Caco-2 (cell line): ENCODE measurements at regions not wholly inside any gene's neighbourhood (a gene's known extent, or its start where the extent isn't known, plus 50 kb on each side); places are given as distances from the start of the nearest gene placed in this dataset.

Source experiments
- BruUV-seq: library from RNA; stranded (reverse); fragments of 400-500 nt; replicated peaks from 2 replicates; lab custom pipeline; 2021; lab: Mats Ljungman, UMichigan
- CTCF ChIA-PET: fragments of 300-600 bp; sonication (Branson Sonifier 250); formaldehyde crosslinking; loops from one replicate; lab custom pipeline; 2022; ENCODE audit warnings: antibody characterized with exemption; lab: Charles Lee
- POLR2A ChIA-PET: fragments of 300-600 bp; sonication (Branson Sonifier 250); formaldehyde crosslinking; loops from one replicate; lab custom pipeline; 2022; ENCODE audit warnings: antibody characterized with exemption; lab: Charles Lee
- DNase-seq, 2 experiments: peaks; one replicate each; pipeline versions ENCODE4 v3.0.0 to v3.0.0-alpha.2; 2020 to 2022
- H3K27me3 ChIP-seq: replicated peaks from 2 replicates; pipeline ENCODE4 v1.6.0; 2011; ENCODE audit warnings: low read length; ENCODE audit not compliant: control insufficient read depth, insufficient read depth
- H3K36me3 ChIP-seq: 2 replicates; pipeline ENCODE4 v1.5.1; 2011; ENCODE audit warnings: low read length; ENCODE audit not compliant: control insufficient read depth, insufficient read depth
- H3K4me1 ChIP-seq: fragments of 250-450 bp; sonication (Bioruptor Pico); 2 replicates; pipeline ENCODE4 v1.5.1; 2020; ENCODE audit warnings: mild to moderate bottlenecking
- H3K4me3 ChIP-seq: 2 replicates; pipeline ENCODE4 v1.5.1; 2011; ENCODE audit warnings: low read depth, mild to moderate bottlenecking, control low read depth, low read length
- H3K9me3 ChIP-seq: fragments of 250-450 bp; sonication (Bioruptor Pico); 2 replicates; pipeline ENCODE4 v1.5.1; 2020; ENCODE audit warnings: mild to moderate bottlenecking, moderate library complexity
- H3K27ac Mint-ChIP-seq: one replicate; pipeline ENCODE4 v1.8.0; 2022; ENCODE audit warnings: mixed read lengths; ENCODE audit not compliant: unreplicated experiment
- H3K27me3 Mint-ChIP-seq: one replicate; pipeline ENCODE4 v1.8.0; 2022; ENCODE audit warnings: mixed read lengths; ENCODE audit not compliant: insufficient read depth, unreplicated experiment
- H3K36me3 Mint-ChIP-seq: one replicate; pipeline ENCODE4 v1.8.0; 2022; ENCODE audit warnings: mild to moderate bottlenecking, mixed read lengths; ENCODE audit not compliant: insufficient read depth, unreplicated experiment
- H3K4me1 Mint-ChIP-seq: one replicate; pipeline ENCODE4 v1.8.0; 2022; ENCODE audit warnings: low read depth, mixed read lengths; ENCODE audit not compliant: unreplicated experiment
- H3K4me3 Mint-ChIP-seq: one replicate; pipeline ENCODE4 v1.8.0; 2022; ENCODE audit warnings: mild to moderate bottlenecking, moderate library complexity, mixed read lengths; ENCODE audit not compliant: unreplicated experiment
- H3K9me3 Mint-ChIP-seq: one replicate; pipeline ENCODE4 v1.8.0; 2022; ENCODE audit warnings: mixed read lengths; ENCODE audit not compliant: unreplicated experiment
- intact Hi-C: fragments of 100-400 bp; cut with micrococcal nuclease; formaldehyde crosslinking; loops from one replicate; pipeline ENCODE4 v1.10.0; 2022; ENCODE audit not compliant: unreplicated experiment
- TF ChIP-seq, protein P1 (sequence below), 2 experiments: fragments of 200-600 bp in 1 of 2; IDR thresholded peaks; 1 replicate in 1 of 2; 2 replicates in 1 of 2; pipeline versions ENCODE4 v1.5.1 to v1.8.0; 2011 to 2022; ENCODE audit warnings: antibody characterized with exemption in 1 of 2, control low read depth in 1 of 2, inconsistent platforms in 1 of 2, low read depth in 1 of 2, low read length in 1 of 2, mild to moderate bottlenecking in 1 of 2, moderate library complexity in 1 of 2; ENCODE audit not compliant: insufficient read depth in 1 of 2, severe bottlenecking in 1 of 2, unreplicated experiment in 1 of 2

DNA sequence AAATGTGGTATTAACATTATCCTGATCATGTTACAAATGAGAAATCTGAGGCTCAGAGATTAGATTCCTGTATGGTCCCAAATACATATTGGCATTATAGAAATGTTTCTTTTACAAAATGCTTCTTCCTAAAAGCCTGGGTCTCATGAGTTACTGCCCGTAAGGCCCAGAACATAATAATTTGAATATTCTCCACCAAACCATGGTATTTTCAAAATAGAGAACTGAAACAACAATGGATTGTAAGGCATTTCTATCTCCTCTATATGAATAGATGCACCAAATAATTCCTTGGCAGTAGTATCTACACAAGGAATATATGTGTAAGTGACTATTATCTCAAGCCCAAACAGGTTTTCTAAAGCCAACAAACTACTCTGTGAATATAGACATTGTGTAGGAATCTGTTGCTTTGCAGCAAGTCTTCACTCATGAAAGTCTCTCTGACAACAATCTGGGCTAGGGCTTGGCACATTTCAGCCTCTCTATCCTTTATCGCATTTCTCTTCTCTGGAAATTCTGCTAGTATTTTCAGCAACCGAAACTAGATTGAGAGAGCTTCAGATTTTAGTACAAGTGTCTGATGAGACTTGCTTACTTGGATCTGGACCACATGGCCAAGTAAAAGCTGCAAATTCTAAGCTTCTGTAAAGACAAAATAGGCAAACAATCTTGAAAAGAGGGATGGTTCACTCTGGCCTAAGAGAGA is 112.8 kb upstream of the ARHGAP20 start:
- H3K27me3 ChIP-seq: no peaks in the 10 kb centered on the region
- Mint-ChIP-seq H3K36me3 (no peaks in the 10 kb centered on the region), H3K9me3 (no peaks in the 10 kb centered on the region), H3K27me3 (peaks cover 27% of the 10 kb centered on the region), H3K4me1 (no peaks in the 10 kb centered on the region), H3K27ac (no peak overlapping the region), H3K4me3 (no peak overlapping the region)
- no peak overlapping the region for H3K4me3 ChIP-seq
- no peak for DNase-seq
- TF ChIP-seq, protein P1, sequence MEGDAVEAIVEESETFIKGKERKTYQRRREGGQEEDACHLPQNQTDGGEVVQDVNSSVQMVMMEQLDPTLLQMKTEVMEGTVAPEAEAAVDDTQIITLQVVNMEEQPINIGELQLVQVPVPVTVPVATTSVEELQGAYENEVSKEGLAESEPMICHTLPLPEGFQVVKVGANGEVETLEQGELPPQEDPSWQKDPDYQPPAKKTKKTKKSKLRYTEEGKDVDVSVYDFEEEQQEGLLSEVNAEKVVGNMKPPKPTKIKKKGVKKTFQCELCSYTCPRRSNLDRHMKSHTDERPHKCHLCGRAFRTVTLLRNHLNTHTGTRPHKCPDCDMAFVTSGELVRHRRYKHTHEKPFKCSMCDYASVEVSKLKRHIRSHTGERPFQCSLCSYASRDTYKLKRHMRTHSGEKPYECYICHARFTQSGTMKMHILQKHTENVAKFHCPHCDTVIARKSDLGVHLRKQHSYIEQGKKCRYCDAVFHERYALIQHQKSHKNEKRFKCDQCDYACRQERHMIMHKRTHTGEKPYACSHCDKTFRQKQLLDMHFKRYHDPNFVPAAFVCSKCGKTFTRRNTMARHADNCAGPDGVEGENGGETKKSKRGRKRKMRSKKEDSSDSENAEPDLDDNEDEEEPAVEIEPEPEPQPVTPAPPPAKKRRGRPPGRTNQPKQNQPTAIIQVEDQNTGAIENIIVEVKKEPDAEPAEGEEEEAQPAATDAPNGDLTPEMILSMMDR (IDR thresholded peaks at IDR 0.05; ENCODE audit: insufficient read depth in 1 of 2, low read depth in 1 of 2, low read length in 1 of 2, severe bottlenecking in 1 of 2, unreplicated experiment in 1 of 2): no peak
- H3K36me3 ChIP-seq: no peaks in the 10 kb centered on the region
- BruUV-seq: no TSS peak
- ChIA-PET POLR2A (no interaction called here), CTCF (no interaction called here)
- no peaks in the 10 kb centered on the region for H3K4me1 ChIP-seq
- intact Hi-C loops: no loop called here
- 0 out of 2 replicates have a peak, but pooled peaks cover 4% of the 10 kb centered on the region for H3K9me3 ChIP-seq

DNA sequence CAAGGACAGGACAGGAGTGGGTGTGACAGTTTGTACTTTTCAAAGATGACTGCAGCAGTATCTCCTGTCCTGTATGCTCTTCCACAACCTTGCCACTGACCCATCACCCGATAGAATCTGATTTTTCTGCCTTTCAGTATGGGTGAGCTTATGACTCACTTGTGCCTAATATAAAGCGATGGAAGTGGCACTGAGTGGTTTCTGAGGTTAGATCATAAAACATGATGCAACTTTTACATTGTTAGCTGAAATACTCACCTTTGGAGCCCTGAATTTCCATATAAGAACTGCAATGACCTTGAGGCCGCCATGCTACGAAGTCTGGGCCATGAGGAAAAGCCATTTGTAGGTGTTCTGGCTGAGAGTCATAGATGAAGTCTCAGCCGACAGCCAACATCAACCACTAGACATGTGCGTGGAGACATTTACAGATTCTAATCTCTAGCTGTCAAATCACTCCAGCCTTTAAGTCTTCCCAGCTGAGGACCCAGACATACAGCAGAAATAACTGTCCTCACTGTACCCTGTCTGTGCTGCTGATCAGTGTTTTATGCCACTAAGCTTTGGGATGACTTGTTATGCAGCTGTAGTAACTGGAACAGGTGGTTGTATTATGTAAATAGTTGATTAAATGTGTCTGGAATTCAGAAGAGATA is 105.9 kb upstream of the ARHGAP20 start:
- no peaks in the 10 kb centered on the region for H3K9me3 Mint-ChIP-seq
- H3K36me3 ChIP-seq: no peaks in the 10 kb centered on the region
- H3K9me3 ChIP-seq: peaks cover 5% of the 10 kb centered on the region; the same call in 1 of the 2 replicates
- ChIA-PET CTCF (no interaction called here), POLR2A (no interaction called here)
- H3K36me3 Mint-ChIP-seq: no peaks in the 10 kb centered on the region
- BruUV-seq: no TSS peak
- DNase-seq: peak in 1 of 2 experiments; percentile 6
- H3K4me1 Mint-ChIP-seq: no peaks in the 10 kb centered on the region
- H3K27me3 ChIP-seq: no peaks in the 10 kb centered on the region
- TF ChIP-seq, protein P1 (IDR thresholded peaks at IDR 0.05; ENCODE audit: insufficient read depth in 1 of 2, low read depth in 1 of 2, low read length in 1 of 2, severe bottlenecking in 1 of 2, unreplicated experiment in 1 of 2): no peak
- H3K27me3 Mint-ChIP-seq: peaks cover 15% of the 10 kb centered on the region
- intact Hi-C loops: no loop called here
- H3K4me3 ChIP-seq: no peak overlapping the region
- no peak overlapping the region for H3K4me3 Mint-ChIP-seq
- no peak overlapping the region for H3K27ac Mint-ChIP-seq
- no peaks in the 10 kb centered on the region for H3K4me1 ChIP-seq

DNA sequence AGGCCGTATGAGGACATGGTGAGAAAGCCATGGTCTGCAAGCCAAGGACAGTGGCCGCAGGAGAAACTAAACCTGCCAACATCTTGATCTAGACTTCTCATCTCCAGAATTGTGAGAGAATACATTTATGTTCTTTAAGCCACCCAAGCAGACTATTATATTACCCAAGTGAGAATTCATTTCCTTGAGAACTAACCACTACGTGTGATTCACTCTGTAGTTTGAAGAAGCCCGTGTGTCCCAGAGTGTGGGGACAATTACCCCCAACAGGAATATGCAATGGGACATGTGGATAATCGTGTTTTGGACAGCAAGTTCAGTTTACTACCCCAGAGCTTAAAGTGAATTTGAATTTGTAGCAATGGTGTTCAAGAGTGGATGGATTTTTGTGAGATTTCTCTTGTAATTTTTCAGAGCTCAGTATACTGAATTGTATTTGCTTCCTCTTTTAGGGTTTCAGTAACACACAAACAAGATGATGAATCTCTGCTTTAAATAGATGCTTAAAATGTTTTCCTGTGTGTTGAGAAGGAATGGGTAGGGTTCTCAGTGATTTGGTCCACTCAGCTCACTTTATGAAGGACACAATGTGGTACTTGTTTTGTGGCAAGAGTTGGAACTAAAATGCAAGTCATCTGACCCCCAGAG is 100.0 kb upstream of the ARHGAP20 start:
- TF ChIP-seq, protein P1 (IDR thresholded peaks at IDR 0.05; ENCODE audit: insufficient read depth in 1 of 2, low read depth in 1 of 2, low read length in 1 of 2, severe bottlenecking in 1 of 2, unreplicated experiment in 1 of 2): no peak
- POLR2A ChIA-PET: no interaction called here
- Histone ChIP-seq H3K27me3 (no peaks in the 10 kb centered on the region), H3K9me3 (peaks cover 5% of the 10 kb centered on the region; the same call in 1 of the 2 replicates), H3K36me3 (no peaks in the 10 kb centered on the region), H3K4me3 (no peak overlapping the region), H3K4me1 (no peaks in the 10 kb centered on the region)
- intact Hi-C loops: no loop called here
- Mint-ChIP-seq H3K36me3 (no peaks in the 10 kb centered on the region), H3K27me3 (peaks cover 13% of the 10 kb centered on the region), H3K27ac (no peak overlapping the region), H3K4me3 (no peak overlapping the region), H3K9me3 (no peaks in the 10 kb centered on the region), H3K4me1 (no peaks in the 10 kb centered on the region)
- CTCF ChIA-PET: interaction anchor here (0.6 kb wide), 1 partner anchor 42 kb away, joined by 4 read pairs; no protein-coding TSS in a partner anchor
- no TSS peak for BruUV-seq
- no peak for DNase-seq
